Activated naive CD8-positive, alpha-beta T cell treated with anti-CD3 and anti-CD28 coated beads, Interleukin-2, amount 50 U/mL, for 16 hours (primary cell): ENCODE measurements at regions not wholly inside any gene's neighbourhood (a gene's known extent, or its start where the extent isn't known, plus 50 kb on each side); places are given as distances from the start of the nearest gene placed in this dataset.
"Not testable (repeated sequence)": the region's sequence is repeated elsewhere in the genome, so short reads cannot be mapped to it uniquely, and the experiment has no call there.

Experiments used
- DNase-seq: peaks from one replicate; pipeline ENCODE4 v3.0.0-alpha.2; 2020; ENCODE audit warnings: low read depth, low spot score

- no peak for DNase-seq
Observed at GRCh38 chr2:126952216-126952615, 53.5 kb downstream of the TEX51 start.

- no peak for DNase-seq
Observed at GRCh38 chr2:126953483-126953882, 54.8 kb downstream of the TEX51 start.

GRCh38 chr2:126954831-126955230, 56.1 kb downstream of the TEX51 start:
- DNase-seq, result no peak

GRCh38 chr2:126956773-126957172, 58.1 kb downstream of the TEX51 start:
- not testable (repeated sequence) for DNase-seq

- no peak for DNase-seq
Observed at GRCh38 chr2:126963390-126963789, 64.7 kb downstream of the TEX51 start.

- no peak for DNase-seq
Observed at GRCh38 chr2:126966601-126967000, 67.9 kb downstream of the TEX51 start.

GRCh38 chr2:126970583-126970982, 71.9 kb downstream of the TEX51 start:
- no peak for DNase-seq

GRCh38 chr2:126971162-126971480, 72.4 kb downstream of the TEX51 start:
- no peak for DNase-seq

- DNase-seq, result peak; percentile 47
Observed at GRCh38 chr2:126971481-126972278, 73.0 kb downstream of the TEX51 start.

GRCh38 chr2:126972279-126972626, 73.6 kb downstream of the TEX51 start:
- DNase-seq, result no peak

GRCh38 chr2:126973745-126974144, 75.1 kb downstream of the TEX51 start:
- no peak for DNase-seq

- DNase-seq, result no peak
Observed at GRCh38 chr2:126975671-126976655, 77.3 kb downstream of the TEX51 start.

GRCh38 chr2:126976721-126977328, 78.1 kb downstream of the TEX51 start:
- DNase-seq, result no peak

- DNase-seq, result no peak
Observed at GRCh38 chr2:126978333-126978732, 79.6 kb downstream of the TEX51 start.

- no peak for DNase-seq
Observed at GRCh38 chr2:126979039-126980003, 80.6 kb downstream of the TEX51 start.

- no peak for DNase-seq
Observed at GRCh38 chr2:126981476-126981875, 82.8 kb downstream of the TEX51 start.

GRCh38 chr2:126982935-126983334, 84.2 kb downstream of the TEX51 start:
- no peak for DNase-seq

GRCh38 chr2:126986631-126987187, 88.0 kb downstream of the TEX51 start:
- DNase-seq, result no peak

- no peak for DNase-seq
Observed at GRCh38 chr2:126988482-126988881, 89.8 kb downstream of the TEX51 start.

GRCh38 chr2:126989064-126989463, 90.4 kb downstream of the TEX51 start:
- DNase-seq, result not testable (repeated sequence)

GRCh38 chr2:126990200-126990599, 91.5 kb downstream of the TEX51 start:
- no peak for DNase-seq
